ENCODE measurements at regions not wholly inside any gene's neighbourhood (a gene's known extent, or its start where the extent isn't known, plus 50 kb on each side); places are given as distances from the start of the nearest gene placed in this dataset.

DNA sequence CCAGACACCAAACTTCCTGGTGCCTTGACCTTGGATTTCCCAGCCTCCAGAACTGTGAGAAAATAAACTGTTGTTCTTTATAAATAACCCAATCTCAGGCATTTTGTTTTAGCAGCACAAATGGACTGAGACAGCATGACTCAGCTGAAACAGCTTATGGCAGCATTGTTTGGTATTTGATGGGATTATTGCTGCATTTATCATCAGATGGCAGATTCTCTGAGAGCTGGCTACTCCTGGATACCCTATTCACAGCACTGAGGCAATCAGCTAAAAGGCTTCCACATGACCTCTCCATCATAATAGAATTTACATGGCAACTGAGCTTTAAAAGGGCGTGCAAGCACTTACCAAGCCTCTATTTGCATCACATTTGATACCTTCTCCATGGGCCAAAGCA lies 623.1 kb upstream of the CPEB2 start:
- TF ChIP-seq, protein P1, sequence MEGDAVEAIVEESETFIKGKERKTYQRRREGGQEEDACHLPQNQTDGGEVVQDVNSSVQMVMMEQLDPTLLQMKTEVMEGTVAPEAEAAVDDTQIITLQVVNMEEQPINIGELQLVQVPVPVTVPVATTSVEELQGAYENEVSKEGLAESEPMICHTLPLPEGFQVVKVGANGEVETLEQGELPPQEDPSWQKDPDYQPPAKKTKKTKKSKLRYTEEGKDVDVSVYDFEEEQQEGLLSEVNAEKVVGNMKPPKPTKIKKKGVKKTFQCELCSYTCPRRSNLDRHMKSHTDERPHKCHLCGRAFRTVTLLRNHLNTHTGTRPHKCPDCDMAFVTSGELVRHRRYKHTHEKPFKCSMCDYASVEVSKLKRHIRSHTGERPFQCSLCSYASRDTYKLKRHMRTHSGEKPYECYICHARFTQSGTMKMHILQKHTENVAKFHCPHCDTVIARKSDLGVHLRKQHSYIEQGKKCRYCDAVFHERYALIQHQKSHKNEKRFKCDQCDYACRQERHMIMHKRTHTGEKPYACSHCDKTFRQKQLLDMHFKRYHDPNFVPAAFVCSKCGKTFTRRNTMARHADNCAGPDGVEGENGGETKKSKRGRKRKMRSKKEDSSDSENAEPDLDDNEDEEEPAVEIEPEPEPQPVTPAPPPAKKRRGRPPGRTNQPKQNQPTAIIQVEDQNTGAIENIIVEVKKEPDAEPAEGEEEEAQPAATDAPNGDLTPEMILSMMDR (conservative IDR thresholded peaks at IDR 0.05) = no peak
- TF ChIP-seq EZH2 (IDR thresholded peaks at IDR 0.05; ENCODE audit: low read depth) = no peak
